ELF-1 (cell line): ENCODE measurements at regions not wholly inside any gene's neighbourhood (a gene's known extent, or its start where the extent isn't known, plus 50 kb on each side); places are given as distances from the start of the nearest gene placed in this dataset.
"Not testable (repeated sequence)": the region's sequence is repeated elsewhere in the genome, so short reads cannot be mapped to it uniquely, and the experiment has no call there.

Experiments used
- DNase-seq: peaks from one replicate; pipeline ENCODE4 v3.0.0-alpha.2; 2016; ENCODE audit warnings: low read depth, low spot score

DNA sequence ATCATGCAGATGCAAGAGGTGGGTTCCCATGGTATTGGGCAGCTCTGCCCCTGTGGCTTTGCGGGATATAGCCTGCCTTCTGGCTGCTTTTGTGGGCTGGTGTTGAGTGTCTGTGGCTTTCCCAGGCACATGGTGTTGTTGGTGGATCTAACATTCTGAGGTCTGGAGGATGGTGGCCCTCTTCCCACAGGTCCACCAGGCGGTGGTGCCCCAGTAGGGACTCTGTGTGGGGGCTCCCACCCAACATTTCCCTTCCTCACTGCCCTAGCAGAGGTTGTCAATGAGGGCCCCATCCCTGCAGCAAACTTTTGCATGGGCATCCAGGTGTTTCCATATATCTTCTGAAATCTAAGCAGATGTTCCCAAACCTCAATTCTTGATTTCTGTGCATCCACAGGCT lies 420.5 kb upstream of the TPTE start:
- not testable (repeated sequence) for DNase-seq

DNA sequence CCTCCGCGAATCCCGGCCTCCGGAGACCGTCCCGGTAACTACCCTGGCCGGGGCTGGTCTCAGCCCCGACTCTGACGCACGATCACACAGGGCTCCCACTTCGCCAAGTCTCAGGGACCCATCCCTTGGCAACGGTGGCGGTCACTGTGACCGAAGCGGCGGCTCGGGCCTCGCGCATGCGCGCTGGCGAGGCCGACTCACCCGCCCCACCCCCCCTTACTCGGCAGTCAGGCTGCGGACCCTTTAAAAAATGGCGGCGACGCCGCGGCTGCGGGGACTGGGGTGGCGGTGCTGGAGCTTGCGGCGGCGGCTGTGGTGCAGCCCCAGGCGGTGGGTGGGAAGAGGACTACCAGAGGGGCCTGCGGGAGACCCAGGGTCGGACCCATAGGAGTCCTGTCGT lies 402.0 kb upstream of the TPTE start:
- peak; percentile 6 for DNase-seq

DNA sequence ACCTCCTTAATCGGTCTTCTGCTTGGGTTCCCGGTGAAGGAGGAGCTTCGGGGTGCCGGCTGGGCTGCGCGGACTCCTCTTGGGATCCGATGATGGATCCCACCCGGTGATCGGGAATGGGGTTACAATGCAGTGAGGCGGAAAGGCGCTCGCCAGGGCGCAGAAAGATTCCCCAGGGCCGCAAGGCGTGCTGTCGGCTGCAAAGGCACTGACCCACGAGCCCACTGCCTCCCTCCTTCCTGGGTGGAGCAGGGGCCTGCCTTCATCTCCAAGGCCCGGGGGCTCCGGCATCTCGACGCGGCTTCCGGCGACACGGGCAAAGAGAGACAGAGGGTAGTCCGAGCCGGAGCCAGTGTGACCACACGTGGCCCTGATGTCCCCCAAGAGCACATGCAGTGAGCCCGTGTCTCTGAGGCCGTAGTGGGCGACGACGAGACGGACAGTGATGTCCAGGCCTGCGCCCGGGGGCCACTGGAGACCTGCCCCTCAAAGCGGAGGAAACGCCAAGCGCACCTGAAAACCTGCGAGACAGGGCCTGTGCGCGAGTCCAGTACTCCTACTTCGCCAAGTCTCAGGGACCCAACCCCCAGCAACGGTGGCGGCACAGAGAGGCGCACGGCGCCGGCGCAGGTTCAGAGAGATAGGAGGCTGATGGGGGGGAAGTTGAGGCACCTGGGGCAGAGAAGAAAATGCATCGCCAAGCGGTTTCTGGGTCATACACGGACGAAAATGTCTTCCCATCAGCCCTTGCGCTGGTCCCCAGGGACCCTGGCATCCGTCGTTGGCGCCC lies 401.4 kb upstream of the TPTE start:
- not testable (repeated sequence) for DNase-seq

DNA sequence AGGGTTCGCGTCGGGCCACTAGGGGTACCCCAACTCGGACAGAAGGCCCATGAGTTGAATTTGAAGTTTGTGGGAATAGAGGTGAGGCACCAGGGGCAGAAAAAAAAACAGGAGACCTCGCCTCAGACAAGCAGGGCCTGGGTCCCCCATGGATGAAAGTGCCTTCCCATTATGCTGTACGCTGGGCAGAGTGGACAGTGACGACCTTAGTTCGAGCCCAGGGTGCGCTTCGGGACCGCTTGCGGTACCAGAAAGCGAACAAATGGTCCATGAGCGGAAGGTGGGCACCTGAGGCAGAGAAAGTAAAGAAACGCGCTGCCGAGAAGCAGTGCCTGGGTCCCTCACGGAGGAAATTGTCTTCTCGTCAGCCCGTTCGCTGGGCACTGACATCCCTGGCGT lies 400.8 kb upstream of the TPTE start:
- not testable (repeated sequence) for DNase-seq

DNA sequence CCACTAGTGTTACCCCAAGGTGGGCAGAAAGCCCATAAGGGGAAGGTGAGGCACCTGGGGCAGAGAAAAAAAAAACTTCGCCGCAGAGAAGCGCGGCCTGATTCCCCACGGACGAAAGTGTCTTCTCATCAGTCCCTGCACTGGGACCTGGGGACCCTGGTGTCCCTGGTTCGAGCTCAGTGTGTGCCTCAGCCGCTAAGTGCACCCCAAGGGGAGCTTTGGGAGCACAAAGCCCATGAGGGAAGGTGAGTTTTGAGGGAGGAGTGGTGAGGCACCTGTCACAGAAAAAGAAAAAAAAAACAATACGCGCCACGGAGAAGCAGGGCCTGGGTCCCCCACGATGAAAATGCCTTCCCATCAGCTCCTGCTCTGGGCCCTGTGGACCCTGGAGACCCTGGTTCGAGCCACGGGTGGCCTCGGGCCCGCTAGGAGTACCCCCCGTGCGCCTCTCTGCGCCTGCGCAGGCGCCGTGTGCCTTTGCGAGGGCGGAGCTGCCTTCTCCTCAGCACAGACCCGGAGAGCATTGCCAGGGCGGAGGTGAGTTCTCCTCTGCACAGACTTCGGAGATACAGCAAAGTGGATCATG lies 400.3 kb upstream of the TPTE start:
- not testable (repeated sequence) for DNase-seq

DNA sequence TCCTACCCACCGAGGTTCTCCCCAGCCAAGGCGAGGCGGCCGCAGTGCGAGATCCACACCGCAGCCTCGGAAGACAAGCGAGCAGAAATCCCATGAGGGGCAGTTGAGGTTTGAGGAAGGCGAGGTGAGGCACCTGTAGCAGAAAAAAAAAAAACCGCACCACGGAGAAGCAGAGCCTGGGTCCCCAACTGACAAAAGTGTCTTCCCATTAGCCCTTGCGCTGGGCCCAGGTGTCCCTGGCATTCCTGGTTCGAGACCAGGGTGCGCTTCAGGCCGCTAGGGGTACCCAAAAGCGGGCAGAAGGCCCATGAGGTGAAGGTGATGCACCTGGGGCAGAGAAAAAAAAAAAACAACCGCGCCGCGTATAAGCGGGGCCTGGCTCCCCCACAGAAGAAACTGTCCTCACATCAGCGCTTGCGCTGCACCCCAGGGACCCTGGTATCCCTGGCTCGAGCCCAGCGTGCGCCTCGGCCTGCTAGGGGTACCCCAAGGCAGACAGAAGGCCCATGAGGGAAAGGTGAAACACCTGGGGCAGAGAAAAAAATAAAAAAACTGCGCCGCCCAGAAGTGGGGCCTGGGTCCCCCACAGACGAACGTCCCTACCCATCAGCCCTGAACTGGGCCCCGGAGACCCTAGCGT lies 399.4 kb upstream of the TPTE start:
- not testable (repeated sequence) for DNase-seq

DNA sequence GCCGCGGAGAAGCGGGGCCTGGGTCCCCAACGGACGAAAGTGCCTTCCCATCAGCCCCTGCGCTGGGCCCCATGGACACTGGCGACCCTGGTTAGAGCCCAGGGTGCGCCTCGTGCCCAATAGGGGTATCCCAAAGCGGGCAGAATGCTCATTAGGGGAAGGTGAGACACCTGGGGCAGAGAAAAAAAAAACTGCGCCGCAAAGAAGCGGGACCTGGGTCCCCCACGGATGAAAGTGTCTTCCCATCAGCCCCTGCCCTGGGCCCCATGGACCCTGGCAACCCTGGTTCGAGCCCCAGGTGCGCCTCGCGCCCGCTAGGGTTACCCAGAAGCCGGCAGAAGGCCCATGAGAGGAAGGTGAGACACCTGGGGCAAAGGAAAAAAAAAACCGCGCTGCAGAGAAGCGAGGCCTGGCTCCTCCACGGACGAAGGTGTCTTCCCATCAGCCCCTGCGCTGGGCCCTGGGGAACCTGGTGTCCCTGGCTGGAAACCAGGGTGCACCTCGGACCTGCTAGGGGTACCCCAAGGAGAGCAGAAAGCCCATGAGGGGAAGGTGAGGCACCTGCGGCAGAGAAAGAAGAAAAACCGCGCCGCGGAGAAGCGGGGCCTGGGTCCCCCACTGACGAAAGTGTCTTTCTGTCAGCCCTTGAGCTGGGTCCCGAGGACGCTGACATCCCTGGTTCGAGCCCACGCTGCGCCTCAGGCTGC lies 398.4 kb upstream of the TPTE start:
- DNase-seq: not testable (repeated sequence)

DNA sequence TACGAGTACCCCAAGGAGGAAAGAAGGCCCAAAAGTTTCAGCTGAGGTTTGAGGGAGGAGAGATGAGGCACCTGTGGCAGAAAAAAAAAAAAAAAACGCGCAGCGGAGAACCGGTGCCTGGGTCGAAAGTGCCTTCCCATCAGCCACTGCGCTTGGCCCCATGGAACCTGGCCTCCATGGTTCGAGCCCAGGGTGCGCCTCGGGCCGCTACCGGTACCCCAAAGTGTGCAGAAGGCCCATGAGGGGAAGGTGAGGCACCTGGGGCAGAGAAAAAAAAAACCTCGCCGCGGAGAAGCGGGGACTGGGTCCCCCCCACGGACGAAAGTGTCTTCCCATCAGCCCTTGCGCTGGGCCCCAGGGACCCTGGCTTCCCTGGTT lies 397.9 kb upstream of the TPTE start:
- DNase-seq: not testable (repeated sequence)

DNA sequence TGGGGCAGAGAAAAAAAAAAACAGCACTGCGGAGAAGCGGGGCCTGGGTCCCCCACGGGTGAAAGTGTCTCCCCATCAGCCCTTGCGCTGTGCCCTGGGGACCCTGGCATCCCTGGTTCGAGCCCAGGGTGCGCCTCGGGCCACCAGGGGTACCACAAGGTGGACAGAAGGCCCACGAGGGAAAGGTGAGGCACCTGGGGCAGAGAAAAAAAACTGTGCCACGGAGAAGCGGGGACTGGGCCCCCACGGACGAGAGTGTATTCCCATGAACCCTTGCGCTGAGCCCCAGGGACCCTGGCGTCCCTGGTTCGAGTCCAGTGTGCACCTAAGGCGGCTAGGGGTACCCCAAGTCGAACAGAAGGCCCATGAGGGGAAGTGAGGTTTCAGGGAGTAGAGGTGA lies 395.8 kb upstream of the TPTE start:
- DNase-seq: not testable (repeated sequence)

DNA sequence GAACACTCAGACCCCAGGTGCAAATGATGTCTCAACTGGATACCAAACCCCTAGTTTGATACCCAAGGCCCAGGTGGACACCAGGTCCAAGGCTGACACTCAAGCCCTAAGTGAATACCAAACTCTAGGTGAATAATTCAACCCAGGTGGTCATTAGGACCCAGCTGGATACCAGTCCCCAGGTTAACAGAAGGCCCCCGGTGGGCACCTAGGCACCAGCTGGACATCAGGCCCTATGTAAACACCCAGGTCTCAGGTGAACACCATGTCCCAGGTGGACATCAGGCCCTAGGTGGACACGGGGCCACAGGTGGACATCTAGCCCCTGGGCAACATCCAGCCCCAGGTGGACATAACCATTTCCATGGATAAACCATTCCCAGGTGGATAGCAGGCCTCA lies 387.3 kb upstream of the TPTE start:
- not testable (repeated sequence) for DNase-seq

DNA sequence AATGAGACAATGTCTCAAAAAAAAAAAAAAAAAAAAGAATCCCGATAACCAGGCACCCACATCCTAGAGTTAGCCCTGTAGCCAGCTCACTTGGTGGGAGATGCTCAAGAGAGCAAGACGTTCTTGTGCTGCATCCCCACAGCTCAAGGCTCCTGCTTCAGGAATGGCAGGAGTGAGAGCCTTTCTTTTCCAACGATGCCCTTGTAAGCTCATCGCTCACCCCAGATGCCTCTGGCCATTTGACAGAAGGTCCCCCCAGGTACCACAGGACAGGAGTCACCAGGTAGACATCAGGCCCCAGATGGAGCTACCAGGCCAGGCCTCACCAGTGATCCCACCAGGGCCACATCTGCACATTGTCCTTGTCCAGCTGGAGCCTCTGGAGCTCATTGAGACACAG lies 385.5 kb upstream of the TPTE start:
- DNase-seq: not testable (repeated sequence)

DNA sequence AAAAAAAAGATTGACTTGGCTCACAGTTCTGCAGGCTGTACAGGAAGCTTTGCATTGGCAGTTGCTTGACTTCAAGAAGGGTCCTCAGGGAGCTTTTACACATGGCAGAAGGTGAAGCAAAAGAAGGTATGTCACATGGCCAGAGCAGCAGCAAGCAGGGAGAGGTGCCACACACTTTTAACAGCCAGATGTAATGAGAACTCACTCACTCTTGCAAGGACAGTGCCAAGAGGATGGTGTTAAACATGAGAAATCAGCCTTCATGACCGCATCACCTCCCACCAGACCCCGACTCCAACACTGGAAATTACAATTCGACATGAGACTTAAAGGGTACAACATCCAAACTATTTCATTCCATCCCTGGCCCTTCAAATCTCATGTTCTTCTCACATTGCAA lies 367.2 kb upstream of the TPTE start:
- not testable (repeated sequence) for DNase-seq
